IPS-15b (cell line): ENCODE measurements at regions not wholly inside any gene's neighbourhood (a gene's known extent, or its start where the extent isn't known, plus 50 kb on each side); places are given as distances from the start of the nearest gene placed in this dataset.

ENCODE experiments used
- H3K27me3 ChIP-seq: one replicate; pipeline ENCODE4 v1.6.1; 2013; ENCODE audit warnings: low read length; ENCODE audit not compliant: control insufficient read depth, insufficient read depth
- H3K36me3 ChIP-seq: one replicate; pipeline ENCODE4 v1.6.1; 2013; ENCODE audit warnings: low read length; ENCODE audit not compliant: control insufficient read depth, insufficient read depth
- H3K4me1 ChIP-seq: one replicate; pipeline ENCODE4 v1.6.1; 2013; ENCODE audit warnings: mild to moderate bottlenecking, low read length; ENCODE audit not compliant: control insufficient read depth, insufficient read depth
- H3K4me3 ChIP-seq: one replicate; pipeline ENCODE4 v1.5.1; 2013; ENCODE audit warnings: low read depth, low read length
- H3K9ac ChIP-seq: one replicate; pipeline ENCODE4 v1.6.1; 2013; ENCODE audit warnings: low read depth, mild to moderate bottlenecking, low read length
- H3K9me3 ChIP-seq: one replicate; pipeline ENCODE4 v1.6.1; 2013; ENCODE audit warnings: mild to moderate bottlenecking, low read length; ENCODE audit not compliant: control insufficient read depth, insufficient read depth

DNA sequence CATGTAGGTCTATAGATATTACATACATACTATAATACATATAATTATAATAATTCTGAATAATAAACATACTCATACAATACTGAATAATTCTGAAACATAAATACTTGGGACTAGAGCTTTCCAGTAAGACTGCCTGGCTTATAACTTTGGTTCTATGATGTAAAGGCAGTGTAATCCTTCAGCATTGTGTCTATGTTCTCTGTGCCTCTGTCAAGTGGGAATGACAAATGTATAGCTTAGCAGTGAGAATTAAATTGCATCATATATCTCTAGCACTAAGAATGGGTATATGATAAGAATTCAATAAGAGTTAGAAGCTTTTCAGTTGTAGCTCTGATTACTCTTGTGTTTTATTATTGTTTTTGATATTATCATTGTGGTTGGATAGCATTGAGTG, 1469.3 kb downstream of the CDH8 start:
- no peaks in the 10 kb centered on the region for H3K27me3 ChIP-seq
- H3K36me3 ChIP-seq: no peaks in the 10 kb centered on the region

DNA sequence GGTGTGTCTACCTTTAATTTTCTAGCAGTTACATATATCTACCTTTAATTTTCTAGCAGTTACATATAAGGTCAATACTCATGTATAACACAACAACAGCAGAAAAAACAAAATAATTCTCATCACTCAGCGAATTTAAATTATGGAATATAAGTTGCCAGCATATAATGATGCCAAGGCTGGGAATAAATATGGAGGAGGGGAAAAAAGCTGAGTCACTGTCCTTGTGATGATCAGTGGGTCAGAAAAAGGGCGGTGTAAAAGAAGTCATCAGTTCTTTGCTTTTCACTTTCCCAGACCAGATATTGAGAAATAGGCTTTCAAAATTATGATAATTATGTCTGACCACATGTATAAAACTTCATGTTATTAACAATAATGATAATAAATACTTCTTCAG, 1471.7 kb downstream of the CDH8 start:
- H3K9ac ChIP-seq: no peak overlapping the region
- H3K9me3 ChIP-seq: no peaks in the 10 kb centered on the region
- H3K4me3 ChIP-seq: no peak overlapping the region
- no peaks in the 10 kb centered on the region for H3K27me3 ChIP-seq
- H3K4me1 ChIP-seq: no peaks in the 10 kb centered on the region
- H3K36me3 ChIP-seq: no peaks in the 10 kb centered on the region

More for the DNA sequence above, 1469.3 kb downstream of the CDH8 start:
- Histone ChIP-seq H3K9ac (no peak overlapping the region), H3K4me3 (no peak overlapping the region), H3K4me1 (no peaks in the 10 kb centered on the region), H3K9me3 (no peaks in the 10 kb centered on the region)

DNA sequence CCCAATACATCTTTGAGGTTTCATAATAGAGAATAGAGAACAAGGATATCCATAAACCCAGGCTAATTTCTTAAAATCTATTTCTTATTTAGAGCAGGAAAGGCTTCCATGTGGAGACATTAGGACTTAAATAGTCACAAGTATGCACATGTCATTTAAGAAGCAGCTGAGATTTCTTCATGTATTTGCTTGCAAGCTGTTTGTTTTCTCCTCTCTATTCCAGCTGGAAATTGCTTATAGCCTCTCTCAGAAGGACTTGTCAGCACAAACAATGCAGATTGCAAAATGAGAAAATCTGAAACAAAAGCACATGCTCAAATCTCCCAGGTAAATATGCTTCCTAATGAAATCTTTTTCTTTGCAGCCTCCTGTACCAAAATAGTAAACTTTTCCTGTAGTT, 1473.1 kb downstream of the CDH8 start:
- Histone ChIP-seq H3K9me3 (no peaks in the 10 kb centered on the region), H3K36me3 (no peaks in the 10 kb centered on the region), H3K4me1 (no peaks in the 10 kb centered on the region), H3K4me3 (no peak overlapping the region), H3K27me3 (no peaks in the 10 kb centered on the region), H3K9ac (no peak overlapping the region)

DNA sequence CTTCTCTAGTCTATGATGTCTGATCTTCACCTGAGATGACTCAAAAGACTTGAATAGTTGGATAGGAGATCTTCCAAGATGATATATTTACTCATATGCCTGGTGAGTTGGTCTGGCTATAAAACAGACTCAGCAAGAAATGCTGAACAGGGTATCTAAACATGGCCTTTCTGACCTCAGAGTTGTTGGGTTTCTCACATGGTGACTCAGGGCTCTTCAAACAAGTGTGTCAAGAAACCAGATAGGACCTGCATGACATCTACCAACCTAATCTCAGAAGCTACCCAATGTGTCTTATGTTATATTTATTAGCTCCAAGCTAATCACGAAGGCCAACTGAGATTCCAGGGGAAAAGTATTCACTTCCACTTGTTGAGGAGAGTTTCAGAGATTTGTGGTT, 1477.3 kb downstream of the CDH8 start:
- H3K4me3 ChIP-seq: no peak overlapping the region

DNA sequence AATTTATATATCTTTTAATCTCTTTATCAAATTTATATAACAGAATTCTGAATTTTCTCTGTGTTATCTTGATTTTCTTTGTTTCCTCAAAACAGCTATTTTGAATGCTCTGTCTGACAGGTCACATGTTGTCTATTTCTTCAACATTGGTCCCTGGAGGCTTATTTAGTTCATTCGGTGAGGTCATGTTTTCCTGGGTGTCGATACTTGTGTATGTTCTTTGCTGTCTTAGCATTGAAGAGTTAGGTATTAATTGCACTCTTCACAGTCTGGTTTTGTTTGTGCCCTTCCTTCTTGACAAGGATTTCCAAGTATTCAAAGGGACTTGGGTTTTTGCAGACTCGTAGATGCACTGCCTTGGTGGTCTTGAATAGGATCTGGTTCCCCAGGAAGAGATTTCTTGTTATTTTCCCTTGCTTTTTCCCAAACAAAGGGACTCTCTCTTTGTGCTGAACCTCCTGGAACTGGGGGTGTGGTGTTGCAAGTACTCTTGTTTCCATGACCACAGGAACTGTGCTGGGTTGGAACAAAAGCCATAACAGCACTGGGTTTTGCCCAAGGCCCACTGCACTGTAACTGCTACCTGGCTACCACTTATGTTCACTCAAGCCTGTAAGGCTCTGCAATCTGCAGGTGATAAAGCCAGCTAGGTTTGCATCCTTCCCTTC, 1483.0 kb downstream of the CDH8 start:
- no peaks in the 10 kb centered on the region for H3K36me3 ChIP-seq
- H3K9ac ChIP-seq: no peak overlapping the region
- no peak overlapping the region for H3K4me3 ChIP-seq
- H3K27me3 ChIP-seq: no peaks in the 10 kb centered on the region
- H3K4me1 ChIP-seq: no peaks in the 10 kb centered on the region
- H3K9me3 ChIP-seq: no peaks in the 10 kb centered on the region

More for the DNA sequence above, 1477.3 kb downstream of the CDH8 start:
- H3K4me1 ChIP-seq: no peaks in the 10 kb centered on the region
- no peaks in the 10 kb centered on the region for H3K36me3 ChIP-seq
- no peaks in the 10 kb centered on the region for H3K9me3 ChIP-seq
- no peak overlapping the region for H3K9ac ChIP-seq
- no peaks in the 10 kb centered on the region for H3K27me3 ChIP-seq

DNA sequence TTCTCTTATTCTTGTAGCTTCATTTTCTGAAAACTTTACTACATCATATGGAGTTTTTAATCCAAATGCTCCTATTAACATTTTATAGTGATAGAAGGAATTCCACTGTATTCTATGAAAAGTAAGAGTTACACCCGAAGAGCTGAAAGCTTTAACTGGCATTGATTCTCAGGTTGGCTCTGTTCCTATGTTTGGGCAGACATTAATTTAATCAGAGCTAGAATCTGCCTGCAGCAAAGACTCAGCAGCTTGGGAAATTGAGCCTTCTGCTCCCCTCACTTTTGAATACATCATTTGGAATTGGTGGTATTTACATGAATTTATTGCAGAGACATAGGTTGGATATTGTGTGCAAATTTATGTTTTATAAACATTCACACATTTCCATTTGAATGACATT, 1494.7 kb downstream of the CDH8 start:
- no peak overlapping the region for H3K4me3 ChIP-seq

DNA sequence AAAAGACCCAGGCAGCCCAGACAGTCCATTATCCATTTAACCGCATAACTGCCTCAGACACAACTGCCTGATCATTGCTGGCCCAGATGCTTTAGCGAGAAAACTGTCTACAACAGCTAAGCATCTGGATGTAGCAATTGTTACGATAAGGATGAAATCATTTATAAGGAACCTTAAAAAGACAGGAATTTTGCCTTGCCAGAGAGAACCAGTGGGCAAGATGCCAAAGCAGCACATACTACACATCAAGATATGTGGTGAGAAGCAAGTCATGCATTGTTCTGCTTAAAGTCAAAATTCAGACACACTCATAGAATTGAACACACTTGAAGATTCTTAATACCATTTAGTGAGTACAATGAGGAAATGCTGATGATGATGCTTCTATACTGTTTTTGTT, 1525.3 kb downstream of the CDH8 start:
- Histone ChIP-seq H3K27me3 (no peaks in the 10 kb centered on the region), H3K9me3 (no peaks in the 10 kb centered on the region), H3K4me3 (no peak overlapping the region), H3K4me1 (no peaks in the 10 kb centered on the region), H3K9ac (no peak overlapping the region), H3K36me3 (no peaks in the 10 kb centered on the region)

More for the DNA sequence above, 1494.7 kb downstream of the CDH8 start:
- Histone ChIP-seq H3K36me3 (no peaks in the 10 kb centered on the region), H3K9ac (no peak overlapping the region), H3K4me1 (no peaks in the 10 kb centered on the region), H3K27me3 (no peaks in the 10 kb centered on the region), H3K9me3 (no peaks in the 10 kb centered on the region)

DNA sequence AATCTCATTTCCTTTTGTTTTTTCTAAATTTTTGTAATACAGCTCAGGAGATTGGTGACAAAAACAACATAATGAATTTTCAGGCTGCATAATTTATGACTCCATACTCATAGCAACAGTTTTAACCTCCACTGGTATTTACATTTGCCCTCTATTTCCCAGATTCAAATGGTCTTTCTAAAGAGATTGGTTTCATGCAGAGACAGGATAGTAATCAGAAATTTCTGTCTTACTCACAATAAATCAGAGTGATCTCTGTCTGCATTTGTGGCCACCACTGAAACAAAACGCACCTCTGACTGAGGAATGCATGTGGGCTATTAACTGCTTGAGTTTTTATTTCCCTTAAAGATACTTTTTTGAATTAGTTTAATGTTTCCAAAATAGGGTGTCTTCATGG, 1526.0 kb downstream of the CDH8 start:
- Histone ChIP-seq H3K9ac (no peak overlapping the region), H3K4me1 (no peaks in the 10 kb centered on the region), H3K36me3 (no peaks in the 10 kb centered on the region), H3K27me3 (no peaks in the 10 kb centered on the region), H3K4me3 (no peak overlapping the region), H3K9me3 (no peaks in the 10 kb centered on the region)

DNA sequence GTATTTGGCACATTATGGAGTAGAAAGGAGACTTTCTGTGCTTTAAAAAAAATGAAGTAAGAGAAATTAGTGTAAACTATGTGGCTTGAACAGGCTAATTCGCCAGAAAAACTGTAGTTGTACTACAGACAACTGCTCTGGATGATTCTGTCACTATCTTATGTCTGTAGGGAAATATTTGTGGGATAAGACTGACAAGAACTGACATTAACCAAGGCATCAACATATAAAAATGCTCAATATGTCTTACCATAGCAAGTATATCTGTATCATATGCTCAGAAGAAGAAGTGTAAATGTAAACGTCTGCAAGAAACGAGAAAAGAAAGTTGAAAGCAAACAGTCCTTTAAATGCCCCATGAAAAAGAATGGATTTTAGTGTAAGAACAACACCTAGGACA, 1545.0 kb downstream of the CDH8 start:
- no peaks in the 10 kb centered on the region for H3K9me3 ChIP-seq
- H3K4me1 ChIP-seq: no peaks in the 10 kb centered on the region

DNA sequence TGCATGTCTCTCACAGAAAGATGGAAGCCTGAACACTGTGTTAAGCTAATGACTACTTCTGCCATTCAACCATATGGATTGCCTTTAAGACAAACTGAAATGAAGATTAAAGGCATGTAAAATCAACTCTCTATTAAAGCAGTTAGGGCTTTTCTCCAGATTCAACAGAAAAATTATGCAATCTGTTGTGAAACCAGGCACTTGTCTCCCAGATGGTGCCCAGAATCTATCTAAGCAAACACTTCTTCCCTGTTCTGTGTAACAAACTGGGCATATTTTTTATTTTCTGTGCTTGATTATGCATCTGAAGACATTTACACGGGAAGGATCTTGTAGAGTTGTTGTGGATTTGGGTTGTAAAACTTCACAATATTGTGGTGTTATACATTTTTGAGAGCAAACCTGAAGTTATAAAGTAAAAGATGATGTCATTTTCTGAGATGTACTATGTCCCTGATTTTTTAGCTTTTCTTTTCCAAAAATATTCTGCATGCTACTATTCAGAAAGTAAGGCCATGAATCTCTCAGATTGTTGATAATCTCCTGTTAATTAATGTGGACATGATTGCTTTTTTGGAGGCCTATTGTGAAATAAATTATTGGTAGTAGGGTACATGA, 1550.3 kb downstream of the CDH8 start:
- no peaks in the 10 kb centered on the region for H3K36me3 ChIP-seq
- no peak overlapping the region for H3K9ac ChIP-seq
- no peak overlapping the region for H3K4me3 ChIP-seq
- H3K9me3 ChIP-seq: no peaks in the 10 kb centered on the region
- H3K4me1 ChIP-seq: no peaks in the 10 kb centered on the region
- H3K27me3 ChIP-seq: no peaks in the 10 kb centered on the region

More for the DNA sequence above, 1545.0 kb downstream of the CDH8 start:
- Histone ChIP-seq H3K4me3 (no peak overlapping the region), H3K36me3 (no peaks in the 10 kb centered on the region), H3K27me3 (no peaks in the 10 kb centered on the region), H3K9ac (no peak overlapping the region)

DNA sequence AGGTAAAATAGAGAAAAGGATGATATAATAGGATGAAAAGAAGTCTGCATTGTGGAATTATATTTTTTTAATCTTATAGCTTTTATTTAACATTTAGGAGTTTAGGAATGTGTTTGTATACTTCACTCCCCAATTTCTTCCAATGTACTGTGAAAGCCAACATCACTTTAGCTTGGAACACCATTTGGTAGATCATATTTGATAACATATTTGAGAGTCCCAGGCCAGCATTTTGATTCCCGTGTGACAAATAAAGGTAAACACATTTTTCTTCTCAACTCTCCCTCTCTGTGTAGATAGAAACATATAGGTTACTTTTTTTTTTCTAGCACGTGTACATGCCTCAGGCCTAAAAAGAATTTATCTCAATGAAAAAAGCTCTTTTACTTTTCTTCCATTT, 1551.3 kb downstream of the CDH8 start:
- no peaks in the 10 kb centered on the region for H3K27me3 ChIP-seq
- H3K36me3 ChIP-seq: no peaks in the 10 kb centered on the region
- H3K9me3 ChIP-seq: no peaks in the 10 kb centered on the region
- no peaks in the 10 kb centered on the region for H3K4me1 ChIP-seq
- H3K9ac ChIP-seq: no peak overlapping the region
- no peak overlapping the region for H3K4me3 ChIP-seq

DNA sequence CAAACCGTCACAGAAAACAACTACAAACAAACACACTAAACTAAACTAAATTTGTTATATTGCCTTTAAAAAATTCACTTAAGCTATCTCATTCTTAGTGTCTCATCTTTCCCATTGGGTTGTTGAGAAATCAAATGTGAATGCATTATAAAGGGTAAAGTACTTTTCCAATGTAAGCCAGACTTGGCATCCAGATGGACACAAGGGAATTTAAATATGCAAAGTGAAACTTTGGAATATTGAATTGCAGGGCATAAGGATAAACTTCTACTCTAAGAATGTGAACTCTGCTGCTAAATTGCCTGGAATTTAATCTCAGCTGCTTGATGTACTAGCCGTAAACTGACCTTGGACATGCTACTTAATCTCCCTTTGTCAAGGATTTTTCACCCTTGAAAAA, 1554.6 kb downstream of the CDH8 start:
- Histone ChIP-seq H3K9me3 (no peaks in the 10 kb centered on the region), H3K4me3 (no peak overlapping the region), H3K9ac (no peak overlapping the region), H3K27me3 (no peaks in the 10 kb centered on the region), H3K36me3 (no peaks in the 10 kb centered on the region), H3K4me1 (no peaks in the 10 kb centered on the region)
